ENCODE measurements at regions not wholly inside any gene's neighbourhood (a gene's known extent, or its start where the extent isn't known, plus 50 kb on each side); places are given as distances from the start of the nearest gene placed in this dataset.

- no peak overlapping the region for H3K4me2 ChIP-seq (ENCODE audit: insufficient read depth, insufficient read length, low read length)
- no peak overlapping the region for H3K27ac ChIP-seq (ENCODE audit: insufficient read length, low read depth, low read length)
- no peak overlapping the region for H2BK12ac ChIP-seq (ENCODE audit: insufficient read length, low read depth, low read length)
- no peak overlapping the region for H3K4ac ChIP-seq (ENCODE audit: low read depth, low read length)
- no peak overlapping the region for H3K4me3 Mint-ChIP-seq
- H2BK15ac ChIP-seq (ENCODE audit: low read depth, low read length), result no peak overlapping the region
- no peak overlapping the region for H4K91ac ChIP-seq (ENCODE audit: insufficient read length, low read depth, low read length)
- H4K5ac ChIP-seq (ENCODE audit: insufficient read length, low read depth, low read length), result no peak overlapping the region
- H3K9ac ChIP-seq (ENCODE audit: extremely low read depth, insufficient read length, low read length), result no peak overlapping the region
- H3K27me3 ChIP-seq (ENCODE audit: insufficient read depth, low read length), result no peaks in the 10 kb centered on the region
- H3K9me3 ChIP-seq (ENCODE audit: control insufficient read depth, low read depth, low read length), result no peaks in the 10 kb centered on the region
- H3K14ac ChIP-seq (ENCODE audit: insufficient read depth, low read length), result no peak overlapping the region
- no peak overlapping the region for H2BK20ac ChIP-seq (ENCODE audit: low read depth, low read length, poor library complexity, severe bottlenecking)
- H3K9me3 Mint-ChIP-seq, result peaks cover 10 to 17% of the 10 kb centered on the region in 2 experiments; a peak in 4 of 5 replicates
- TF ChIP-seq CTCF (conservative IDR thresholded peaks at IDR 0.05), result no peak
- no peaks in the 10 kb centered on the region for H4K20me1 ChIP-seq (ENCODE audit: control insufficient read depth, insufficient read depth, insufficient read length)
- no peak for DNase-seq
- no CpG with 5 or more reads among the region's 2 CpGs for WGBS (ENCODE audit: extremely low coverage, insufficient read length, low lambda C conversion rate)
- no peak overlapping the region for H3K18ac ChIP-seq (ENCODE audit: insufficient read length, low read depth, low read length)
- no peaks in the 10 kb centered on the region for H3K4me1 ChIP-seq (ENCODE audit: insufficient read depth, low read length)
- H2BK120ac ChIP-seq (ENCODE audit: low read depth, low read length, poor library complexity, severe bottlenecking), result no peak overlapping the region
- no peak overlapping the region for H2AK5ac ChIP-seq (ENCODE audit: insufficient read length, low read length)
- H3K79me1 ChIP-seq (ENCODE audit: insufficient read depth, low read depth, low read length, poor library complexity, severe bottlenecking), result no peaks in the 10 kb centered on the region
- peaks cover 4 to 17% (median 4%) of the 10 kb centered on the region in 3 experiments for H3K36me3 Mint-ChIP-seq (ENCODE audit: insufficient read depth in 1 of 3, low read depth in 3 of 3)
- no peak overlapping the region for H4K8ac ChIP-seq (replicated peaks; ENCODE audit: insufficient read length, low read depth, low read length)
- H3K27ac Mint-ChIP-seq, result no peak overlapping the region
- no peaks in the 10 kb centered on the region for H3K4me1 Mint-ChIP-seq
- H3K27me3 Mint-ChIP-seq (ENCODE audit: low read depth), result no peaks in the 10 kb centered on the region
- no peak overlapping the region for H3K23ac ChIP-seq (ENCODE audit: insufficient read length, low read depth, low read length)
- no peak overlapping the region for H2BK5ac ChIP-seq (ENCODE audit: insufficient read length, low read length)
- H3K23me2 ChIP-seq (ENCODE audit: insufficient read length, low read depth, low read length, poor library complexity, severe bottlenecking), result no peaks in the 10 kb centered on the region
- no peak overlapping the region for H3T11ph ChIP-seq (ENCODE audit: low read length)
- no peaks in the 10 kb centered on the region for H3K79me2 ChIP-seq (ENCODE audit: insufficient read depth, low read length)
- no peak overlapping the region for H2AFZ ChIP-seq (ENCODE audit: low read length)
- H3K56ac ChIP-seq (ENCODE audit: insufficient read length, low read depth, low read length), result no peak overlapping the region
These were observed 177.8 kb upstream of the NBEA start for GRCh38 chr13:34764246-34764645.

All from H9 (cell line).